HEK293 (cell line): ENCODE measurements at regions not wholly inside any gene's neighbourhood (a gene's known extent, or its start where the extent isn't known, plus 50 kb on each side); places are given as distances from the start of the nearest gene placed in this dataset.

ENCODE experiments used
- CTCF ChIA-PET: fragments of 350-600 bp; formaldehyde crosslinking; extraction: SDS; loops from one replicate; lab custom pipeline; 2021; ENCODE audit warnings: antibody characterized with exemption; lab: Yijun Ruan, JAX
- POLR2A ChIA-PET: fragments of 300-600 bp; formaldehyde crosslinking; extraction: SDS; loops from one replicate; lab custom pipeline; 2020; ENCODE audit warnings: antibody characterized with exemption, inconsistent platforms; lab: Yijun Ruan, JAX
- H3K27ac ChIP-seq: fragments of 200-500 bp; sonication (Bioruptor generic); 2 replicates; pipeline ENCODE4 v1.5.1; 2014; ENCODE audit warnings: low read depth, low read length, control low read depth, inconsistent platforms; ENCODE audit errors: extremely low read depth
- H3K36me3 ChIP-seq, 2 experiments: fragments of 200-500 bp in 1 of 2; sonication (Bioruptor generic) in 1 of 2; 1 replicate in 1 of 2; 2 replicates in 1 of 2; pipeline ENCODE4 v1.5.1; 2014 to 2017; ENCODE audit warnings: inconsistent platforms in 2 of 2, low read length in 2 of 2; ENCODE audit not compliant: control insufficient read depth in 2 of 2, insufficient read depth in 1 of 2
- H3K4me1 ChIP-seq: fragments of 200-500 bp; sonication (Bioruptor generic); 2 replicates; pipeline ENCODE4 v1.5.1; 2014; ENCODE audit warnings: mild to moderate bottlenecking, low read length, inconsistent platforms; ENCODE audit not compliant: control insufficient read depth, insufficient read depth
- H3K4me3 ChIP-seq: 2 replicates; pipeline ENCODE4 v1.5.1; 2011; ENCODE audit warnings: low read depth, mild to moderate bottlenecking, control low read depth, low read length, moderate library complexity
- H3K9me3 ChIP-seq: fragments of 200-500 bp; sonication (Bioruptor generic); 2 replicates; pipeline ENCODE4 v1.5.1; 2014; ENCODE audit warnings: low read depth, low read length, inconsistent platforms; ENCODE audit not compliant: control insufficient read depth, insufficient read depth
- GFI1B ChIP-seq: fragments of 450-650 bp; formaldehyde crosslinking; IDR thresholded peaks from 2 replicates; pipeline ENCODE4 v1.5.1; 2016; ENCODE audit warnings: missing biosample characterization, missing genetic modification characterization
- GLIS2 ChIP-seq: fragments of 450-650 bp; formaldehyde crosslinking; IDR thresholded peaks from 2 replicates; pipeline ENCODE4 v1.5.1; 2016; ENCODE audit warnings: missing biosample characterization, missing genetic modification characterization
- KLF7 ChIP-seq: fragments of 450-650 bp; formaldehyde crosslinking; IDR thresholded peaks from 2 replicates; pipeline ENCODE4 v1.5.1; 2016; ENCODE audit warnings: missing biosample characterization, missing genetic modification characterization, borderline replicate concordance
- PRDM1 ChIP-seq: fragments of 450-650 bp; formaldehyde crosslinking; IDR thresholded peaks from 2 replicates; pipeline ENCODE4; 2016; ENCODE audit warnings: missing biosample characterization, missing genetic modification characterization
- SP2 ChIP-seq: fragments of 450-650 bp; formaldehyde crosslinking; IDR thresholded peaks from 2 replicates; pipeline ENCODE4 v1.5.1; 2016; ENCODE audit warnings: missing biosample characterization, missing genetic modification characterization
- SP7 ChIP-seq: fragments of 450-650 bp; formaldehyde crosslinking; IDR thresholded peaks from 2 replicates; pipeline ENCODE4 v1.5.1; 2016; ENCODE audit warnings: missing biosample characterization, missing genetic modification characterization
- WT1 ChIP-seq: fragments of 450-650 bp; formaldehyde crosslinking; IDR thresholded peaks from 2 replicates; pipeline ENCODE4 v1.5.1; 2016; ENCODE audit warnings: missing biosample characterization, missing genetic modification characterization
- YY1 ChIP-seq: fragments of 450-650 bp; formaldehyde crosslinking; IDR thresholded peaks from 2 replicates; pipeline ENCODE4 v1.5.1; 2018; ENCODE audit warnings: missing biosample characterization, missing genetic modification characterization
- ZBTB20 ChIP-seq: fragments of 450-650 bp; formaldehyde crosslinking; IDR thresholded peaks from 2 replicates; pipeline ENCODE4 v1.5.1; 2016; ENCODE audit warnings: missing biosample characterization, missing genetic modification characterization
- ZBTB8A ChIP-seq: fragments of 450-650 bp; formaldehyde crosslinking; IDR thresholded peaks from 2 replicates; pipeline ENCODE4 v1.5.1; 2016; ENCODE audit warnings: missing biosample characterization, missing genetic modification characterization
- ZFP37 ChIP-seq: fragments of 450-650 bp; formaldehyde crosslinking; IDR thresholded peaks from 2 replicates; pipeline ENCODE4 v1.5.1; 2016; ENCODE audit warnings: missing biosample characterization, missing genetic modification characterization
- ZFP69B ChIP-seq: fragments of 450-650 bp; formaldehyde crosslinking; IDR thresholded peaks from 2 replicates; pipeline ENCODE4 v1.5.1; 2016; ENCODE audit warnings: missing biosample characterization, missing genetic modification characterization
- ZIC2 ChIP-seq: fragments of 450-650 bp; formaldehyde crosslinking; IDR thresholded peaks from 2 replicates; pipeline ENCODE4 v1.5.1; 2016; ENCODE audit warnings: missing biosample characterization, missing genetic modification characterization
- ZNF112 ChIP-seq: fragments of 450-650 bp; formaldehyde crosslinking; IDR thresholded peaks from 2 replicates; pipeline ENCODE4 v1.5.0; 2017; ENCODE audit warnings: missing biosample characterization, missing genetic modification characterization
- ZNF184 ChIP-seq: fragments of 450-650 bp; IDR thresholded peaks from 2 replicates; pipeline ENCODE4 v1.5.1; 2018; ENCODE audit warnings: missing biosample characterization, mild to moderate bottlenecking, missing genetic modification characterization
- ZNF202 ChIP-seq: fragments of 450-650 bp; formaldehyde crosslinking; IDR thresholded peaks from 2 replicates; pipeline ENCODE4 v1.5.1; 2016; ENCODE audit warnings: missing biosample characterization, missing genetic modification characterization, borderline replicate concordance
- ZNF211 ChIP-seq: fragments of 450-650 bp; formaldehyde crosslinking; IDR thresholded peaks from 2 replicates; pipeline ENCODE4 v1.5.1; 2016; ENCODE audit warnings: low read depth, missing biosample characterization, missing genetic modification characterization
- ZNF239 ChIP-seq: fragments of 450-650 bp; formaldehyde crosslinking; IDR thresholded peaks from 2 replicates; pipeline ENCODE4 v1.5.1; 2016; ENCODE audit warnings: missing biosample characterization, missing genetic modification characterization
- ZNF416 ChIP-seq: fragments of 450-650 bp; formaldehyde crosslinking; IDR thresholded peaks from 2 replicates; pipeline ENCODE4 v1.5.1; 2016; ENCODE audit warnings: missing biosample characterization, missing genetic modification characterization
- ZNF501 ChIP-seq: fragments of 450-650 bp; formaldehyde crosslinking; IDR thresholded peaks from 2 replicates; pipeline ENCODE4 v1.5.1; 2016; ENCODE audit warnings: missing biosample characterization, missing genetic modification characterization
- ZNF560 ChIP-seq: fragments of 450-650 bp; formaldehyde crosslinking; IDR thresholded peaks from 2 replicates; pipeline ENCODE4 v1.5.1; 2017; ENCODE audit warnings: missing biosample characterization, missing genetic modification characterization, borderline replicate concordance
- ZNF596 ChIP-seq: fragments of 450-650 bp; IDR thresholded peaks from 2 replicates; pipeline ENCODE4 v1.5.0; 2018; ENCODE audit warnings: missing biosample characterization, mild to moderate bottlenecking, missing genetic modification characterization, moderate library complexity
- ZNF747 ChIP-seq: fragments of 450-650 bp; formaldehyde crosslinking; IDR thresholded peaks from 2 replicates; pipeline ENCODE4 v1.5.1; 2016; ENCODE audit warnings: missing biosample characterization, missing genetic modification characterization
- ZNF777 ChIP-seq: fragments of 450-650 bp; formaldehyde crosslinking; IDR thresholded peaks from 2 replicates; pipeline ENCODE4 v1.5.1; 2017; ENCODE audit warnings: missing biosample characterization, missing genetic modification characterization, borderline replicate concordance
- TF ChIP-seq, protein P1 (sequence below): fragments of 450-650 bp; formaldehyde crosslinking; IDR thresholded peaks from 2 replicates; pipeline ENCODE4 v1.5.1; 2017; ENCODE audit warnings: missing biosample characterization, missing genetic modification characterization
- TF ChIP-seq, protein P2 (sequence below): fragments of 450-650 bp; formaldehyde crosslinking; IDR thresholded peaks from 2 replicates; pipeline ENCODE4; 2016; ENCODE audit warnings: missing biosample characterization, missing genetic modification characterization
- TF ChIP-seq, protein P3 (sequence below): sonication (generic); formaldehyde crosslinking; IDR thresholded peaks from 2 replicates; pipeline ENCODE4 v1.8.1; 2022; ENCODE audit warnings: mild to moderate bottlenecking, moderate library complexity, missing genetic modification reagents

DNA sequence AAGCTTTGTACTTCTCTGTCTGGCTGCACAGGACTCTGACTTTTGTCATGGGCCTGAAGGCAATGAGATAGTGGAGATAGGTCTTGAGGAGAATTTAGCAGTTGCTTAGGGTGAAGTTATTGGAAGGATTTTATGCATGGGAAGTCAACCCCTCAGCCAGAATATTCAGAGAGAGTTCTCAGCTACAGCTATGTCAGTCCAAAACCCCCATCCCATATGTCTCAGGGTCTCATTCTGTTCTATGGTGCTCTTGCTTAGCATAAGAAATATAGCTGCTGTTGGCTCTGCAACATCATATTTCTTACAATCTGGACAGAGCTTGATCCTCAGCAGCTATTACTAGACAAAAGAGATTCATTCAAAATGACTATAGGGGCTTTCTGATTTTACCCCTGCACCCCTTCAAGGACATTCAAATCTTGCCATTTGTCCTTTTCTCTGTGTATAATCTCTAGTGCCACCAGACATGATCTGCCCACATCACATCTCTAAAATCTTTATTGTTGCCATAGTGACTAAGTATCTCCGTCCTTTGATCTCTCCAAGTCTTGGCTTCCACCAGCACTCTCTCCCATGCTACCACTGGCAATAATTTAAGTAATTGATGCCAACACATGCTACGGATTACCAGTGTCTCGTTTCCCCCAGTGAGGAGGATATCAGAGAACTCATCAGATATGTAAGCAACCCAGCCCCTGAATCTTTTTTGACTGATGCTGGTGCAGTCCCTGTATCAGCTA is 327.1 kb upstream of the ISX start:
- H3K36me3 ChIP-seq, result no peaks in the 10 kb centered on the region
- TF ChIP-seq ZNF239 (tag by site-specific recombination) (no peak), ZNF501 (tag by site-specific recombination) (no peak), PRDM1 (tag by site-specific recombination) (no peak), ZNF211 (no peak), ZIC2 (tag by site-specific recombination) (no peak), GLIS2 (tag by site-specific recombination) (no peak), ZBTB8A (tag by site-specific recombination) (no peak), SP2 (tag by site-specific recombination) (no peak)
- TF ChIP-seq, protein P1, sequence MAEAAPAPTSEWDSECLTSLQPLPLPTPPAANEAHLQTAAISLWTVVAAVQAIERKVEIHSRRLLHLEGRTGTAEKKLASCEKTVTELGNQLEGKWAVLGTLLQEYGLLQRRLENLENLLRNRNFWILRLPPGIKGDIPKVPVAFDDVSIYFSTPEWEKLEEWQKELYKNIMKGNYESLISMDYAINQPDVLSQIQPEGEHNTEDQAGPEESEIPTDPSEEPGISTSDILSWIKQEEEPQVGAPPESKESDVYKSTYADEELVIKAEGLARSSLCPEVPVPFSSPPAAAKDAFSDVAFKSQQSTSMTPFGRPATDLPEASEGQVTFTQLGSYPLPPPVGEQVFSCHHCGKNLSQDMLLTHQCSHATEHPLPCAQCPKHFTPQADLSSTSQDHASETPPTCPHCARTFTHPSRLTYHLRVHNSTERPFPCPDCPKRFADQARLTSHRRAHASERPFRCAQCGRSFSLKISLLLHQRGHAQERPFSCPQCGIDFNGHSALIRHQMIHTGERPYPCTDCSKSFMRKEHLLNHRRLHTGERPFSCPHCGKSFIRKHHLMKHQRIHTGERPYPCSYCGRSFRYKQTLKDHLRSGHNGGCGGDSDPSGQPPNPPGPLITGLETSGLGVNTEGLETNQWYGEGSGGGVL (tag by site-specific recombination), result no peak
- TF ChIP-seq, protein P2, sequence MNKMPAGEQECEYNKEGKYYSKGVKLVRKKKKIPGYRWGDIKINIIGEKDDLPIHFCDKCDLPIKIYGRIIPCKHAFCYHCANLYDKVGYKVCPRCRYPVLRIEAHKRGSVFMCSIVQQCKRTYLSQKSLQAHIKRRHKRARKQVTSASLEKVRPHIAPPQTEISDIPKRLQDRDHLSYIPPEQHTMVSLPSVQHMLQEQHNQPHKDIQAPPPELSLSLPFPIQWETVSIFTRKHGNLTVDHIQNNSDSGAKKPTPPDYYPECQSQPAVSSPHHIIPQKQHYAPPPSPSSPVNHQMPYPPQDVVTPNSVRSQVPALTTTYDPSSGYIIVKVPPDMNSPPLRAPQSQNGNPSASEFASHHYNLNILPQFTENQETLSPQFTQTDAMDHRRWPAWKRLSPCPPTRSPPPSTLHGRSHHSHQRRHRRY (tag by site-specific recombination), result no peak
- H3K9me3 ChIP-seq, result no peaks in the 10 kb centered on the region
- no peak overlapping the region for H3K4me3 ChIP-seq
- no peak overlapping the region for H3K27ac ChIP-seq
- ChIA-PET CTCF (no interaction called here), POLR2A (no interaction called here)
- H3K4me1 ChIP-seq, result no peaks in the 10 kb centered on the region

DNA sequence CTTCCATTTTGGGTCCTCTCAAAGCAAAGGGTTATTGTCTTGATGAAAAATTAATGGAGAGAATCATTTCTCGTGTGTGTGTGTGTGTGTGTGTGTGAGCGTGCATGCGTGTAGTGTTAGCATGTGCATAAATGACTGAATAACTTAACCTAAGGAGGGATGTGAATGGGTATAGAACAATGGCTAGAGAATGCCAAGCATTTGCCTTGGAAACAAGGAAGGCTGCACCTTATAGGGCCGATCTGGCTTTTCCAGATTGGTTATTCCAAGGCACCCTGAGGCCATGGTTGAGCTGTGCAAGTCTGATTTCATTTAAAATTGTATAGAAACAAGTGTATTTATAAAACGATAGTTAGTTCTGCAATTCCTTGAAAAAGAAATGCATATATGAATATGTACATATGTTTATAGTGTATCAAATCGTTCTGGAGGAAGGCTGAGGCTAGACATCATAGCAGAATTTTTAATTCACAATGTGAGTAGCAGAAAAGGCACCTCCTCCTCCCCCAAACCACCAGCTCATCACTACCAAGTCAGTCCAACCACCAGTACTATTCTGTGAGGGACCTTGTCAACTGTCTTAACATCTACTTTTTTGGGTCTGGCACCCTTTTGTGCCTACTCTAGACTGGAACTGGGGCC is 322.7 kb upstream of the ISX start:
- Histone ChIP-seq H3K9me3 (no peaks in the 10 kb centered on the region), H3K4me3 (no peak overlapping the region), H3K27ac (no peak overlapping the region), H3K36me3 (no peaks in the 10 kb centered on the region), H3K4me1 (no peaks in the 10 kb centered on the region)
- ChIA-PET POLR2A (no interaction called here), CTCF (no interaction called here)
- TF ChIP-seq ZNF596 (tag by site-specific recombination) (no peak), ZFP37 (no peak), WT1 (tag by site-specific recombination) (no peak), YY1 (no peak), GFI1B (tag by site-specific recombination) (no peak), ZNF416 (no peak), ZBTB20 (tag by site-specific recombination) (no peak), ZNF202 (no peak), SP7 (no peak), ZNF560 (tag by site-specific recombination) (no peak), KLF7 (no peak), ZNF747 (tag by site-specific recombination) (no peak), ZNF184 (tag by site-specific recombination) (no peak), ZNF112 (tag by site-specific recombination) (no peak), ZNF777 (no peak), ZNF239 (tag by site-specific recombination) (no peak), ZFP69B (tag by site-specific recombination) (no peak)
- TF ChIP-seq, protein P3, sequence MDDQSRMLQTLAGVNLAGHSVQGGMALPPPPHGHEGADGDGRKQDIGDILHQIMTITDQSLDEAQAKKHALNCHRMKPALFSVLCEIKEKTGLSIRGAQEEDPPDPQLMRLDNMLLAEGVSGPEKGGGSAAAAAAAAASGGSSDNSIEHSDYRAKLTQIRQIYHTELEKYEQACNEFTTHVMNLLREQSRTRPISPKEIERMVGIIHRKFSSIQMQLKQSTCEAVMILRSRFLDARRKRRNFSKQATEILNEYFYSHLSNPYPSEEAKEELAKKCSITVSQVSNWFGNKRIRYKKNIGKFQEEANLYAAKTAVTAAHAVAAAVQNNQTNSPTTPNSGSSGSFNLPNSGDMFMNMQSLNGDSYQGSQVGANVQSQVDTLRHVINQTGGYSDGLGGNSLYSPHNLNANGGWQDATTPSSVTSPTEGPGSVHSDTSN (CRISPR knock-in tag), result no peak
